Medulla oblongata (tissue), 1 donor: ENCODE measurements at regions not wholly inside any gene's neighbourhood (a gene's known extent, or its start where the extent isn't known, plus 50 kb on each side); places are given as distances from the start of the nearest gene placed in this dataset.
"Not testable (repeated sequence)": the region's sequence is repeated elsewhere in the genome, so short reads cannot be mapped to it uniquely, and the experiment has no call there.

Experiments
- DNase-seq: peaks from one replicate; pipeline ENCODE4 v3.0.0-alpha.2; 2015; ENCODE audit errors: extremely low spot score

GRCh38 chr10:28135258-28135657, 136.4 kb upstream of the ODAD2 start:
- DNase-seq: no peak

DNA sequence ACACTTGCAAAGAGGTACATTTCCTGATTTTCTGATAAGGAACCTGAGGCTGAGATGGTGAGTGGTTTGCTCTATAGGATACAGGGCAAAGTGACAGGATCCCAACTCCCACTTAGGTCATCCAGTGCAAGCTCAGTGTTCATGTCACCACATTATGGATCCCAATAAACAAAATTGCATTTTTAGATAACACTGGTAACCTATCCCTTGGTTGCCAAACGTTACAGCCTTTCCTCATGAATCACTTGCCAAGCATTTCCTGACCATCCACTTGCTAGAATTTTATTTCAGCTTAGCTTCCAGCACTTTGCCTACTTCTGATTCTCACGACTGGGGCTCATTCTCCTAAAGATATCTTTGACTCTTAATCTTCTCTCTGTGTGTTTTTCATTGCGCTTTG, 131.4 kb upstream of the ODAD2 start:
- no peak for DNase-seq

- no peak for DNase-seq
Observed at GRCh38 chr10:28127881-28128280, 129.0 kb upstream of the ODAD2 start.

GRCh38 chr10:28125701-28126100, 126.8 kb upstream of the ODAD2 start:
- DNase-seq: no peak

GRCh38 chr10:28120795-28121194, 121.9 kb upstream of the ODAD2 start:
- no peak for DNase-seq

DNA sequence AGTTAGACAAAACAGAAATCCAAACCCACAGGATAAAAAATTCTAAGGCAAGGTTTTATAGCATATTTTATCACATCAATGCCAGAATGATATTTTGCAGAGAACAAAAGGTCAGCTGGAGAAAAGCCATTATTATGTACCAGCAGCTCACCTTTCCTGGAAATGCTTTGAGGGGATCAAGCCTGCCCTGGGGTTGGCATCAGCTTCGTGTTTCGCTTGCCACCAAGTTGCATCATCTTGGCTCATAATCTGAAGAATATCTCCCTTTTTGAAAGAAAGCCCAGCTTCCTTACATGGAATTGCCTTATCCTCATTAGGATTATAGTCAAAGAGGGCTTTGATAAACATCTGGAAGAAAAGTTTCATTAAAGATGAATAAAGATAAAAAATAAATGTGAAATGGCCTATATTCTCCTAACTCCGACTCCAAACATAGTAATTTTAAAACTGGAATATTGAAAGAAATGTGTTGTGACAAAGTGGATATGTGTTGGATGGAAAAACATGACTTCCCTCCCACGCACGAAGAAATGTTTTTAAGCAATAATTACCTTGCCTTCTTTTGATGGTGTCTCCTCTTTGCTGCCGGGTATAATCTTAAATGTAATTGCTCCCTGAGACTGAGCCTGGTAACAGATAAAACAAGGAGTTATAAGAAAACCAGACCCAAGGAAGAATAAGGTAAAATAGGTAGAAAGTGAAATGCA, 121.3 kb upstream of the ODAD2 start:
- DNase-seq: no peak

DNA sequence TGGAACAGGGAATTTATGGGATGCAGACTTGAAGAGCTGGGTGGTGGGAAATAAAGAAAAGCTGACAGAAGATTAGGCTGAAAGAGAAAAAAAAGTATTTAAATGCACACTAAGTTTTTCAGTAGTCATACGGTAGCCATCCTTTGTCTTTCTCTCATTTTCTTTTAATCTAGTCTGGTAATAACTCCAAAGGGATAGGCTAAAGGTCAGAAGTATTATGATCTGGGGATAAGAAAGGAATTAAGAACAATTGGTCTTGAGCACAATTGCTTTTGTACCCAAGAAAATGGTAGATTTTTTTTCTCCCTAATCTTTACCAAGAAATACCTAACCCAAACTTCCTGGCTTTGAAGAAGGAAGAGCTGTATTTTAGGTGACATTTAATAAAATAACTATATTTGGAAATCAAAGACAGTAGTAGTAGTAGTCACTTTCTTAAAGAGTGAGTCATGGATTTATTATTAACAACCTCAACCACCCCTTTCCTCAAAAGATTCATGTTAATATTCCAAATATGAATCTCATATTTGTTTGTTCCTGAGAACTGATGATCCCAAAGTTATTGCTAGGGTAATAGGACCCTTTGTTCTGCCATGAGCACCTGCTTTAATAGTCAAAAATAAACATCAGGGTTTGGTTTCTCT, 120.2 kb upstream of the ODAD2 start:
- no peak for DNase-seq

DNA sequence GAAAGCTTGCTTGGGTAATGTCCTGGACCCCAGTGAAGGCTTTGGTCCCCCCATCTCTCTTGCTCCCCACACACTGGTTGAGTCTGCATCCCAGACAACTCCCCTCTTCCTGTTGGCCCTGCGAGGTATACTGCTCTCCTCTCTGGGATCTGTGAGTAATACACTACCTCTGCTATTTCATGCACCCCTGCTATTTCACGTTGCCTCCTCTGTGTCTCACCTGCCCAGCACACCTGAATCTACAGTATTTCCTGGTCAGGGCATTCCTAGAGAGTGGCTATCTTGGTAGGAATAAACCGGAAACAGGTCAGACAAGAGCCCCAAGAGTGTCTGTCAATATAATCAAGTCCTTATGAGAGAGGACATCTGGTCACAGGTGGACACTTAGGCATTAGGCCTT, 114.3 kb upstream of the ODAD2 start:
- DNase-seq: no peak

DNA sequence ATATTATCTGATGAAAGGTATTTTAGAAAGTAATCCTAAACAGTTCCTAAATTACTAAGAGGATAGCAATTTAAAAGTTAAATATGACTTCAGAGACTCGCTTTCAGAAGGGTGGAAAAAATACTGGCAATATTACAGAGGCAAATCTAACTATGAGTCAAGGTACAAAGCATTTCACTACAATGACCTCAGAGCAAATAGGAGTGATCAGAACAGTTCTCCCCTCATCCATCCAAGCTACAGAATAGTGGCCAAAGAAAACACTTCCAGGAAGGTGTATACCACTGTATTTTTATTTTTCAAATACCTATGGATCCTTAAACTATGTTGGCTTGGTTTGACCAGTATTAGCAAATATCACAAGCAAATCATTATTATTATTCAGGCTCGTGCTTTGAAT, 112.8 kb upstream of the ODAD2 start:
- no peak for DNase-seq

DNA sequence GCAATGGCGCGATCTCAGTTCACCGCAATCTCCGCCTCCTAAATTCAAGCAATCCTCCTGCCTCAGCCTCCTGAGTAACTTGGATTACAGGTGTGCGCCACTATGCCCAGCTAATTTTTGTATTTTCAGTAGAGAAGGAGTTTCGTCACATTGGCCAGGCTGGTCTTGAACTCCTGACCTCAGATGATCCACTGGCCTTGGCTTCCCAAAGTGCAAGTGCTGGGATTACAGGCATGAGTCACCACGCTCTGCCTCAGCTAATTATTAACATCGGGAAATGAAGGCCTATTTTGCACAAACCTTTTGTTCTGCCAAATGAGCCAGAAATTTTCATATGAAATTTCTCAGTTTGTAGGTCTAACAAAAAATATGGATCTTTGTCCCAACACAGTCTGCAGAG, 106.7 kb upstream of the ODAD2 start:
- DNase-seq: no peak

- DNase-seq: no peak
Observed at GRCh38 chr10:28097633-28098032, 98.8 kb upstream of the ODAD2 start.

- no peak for DNase-seq
Observed at GRCh38 chr10:28095791-28096378, 97.0 kb upstream of the ODAD2 start.

DNA sequence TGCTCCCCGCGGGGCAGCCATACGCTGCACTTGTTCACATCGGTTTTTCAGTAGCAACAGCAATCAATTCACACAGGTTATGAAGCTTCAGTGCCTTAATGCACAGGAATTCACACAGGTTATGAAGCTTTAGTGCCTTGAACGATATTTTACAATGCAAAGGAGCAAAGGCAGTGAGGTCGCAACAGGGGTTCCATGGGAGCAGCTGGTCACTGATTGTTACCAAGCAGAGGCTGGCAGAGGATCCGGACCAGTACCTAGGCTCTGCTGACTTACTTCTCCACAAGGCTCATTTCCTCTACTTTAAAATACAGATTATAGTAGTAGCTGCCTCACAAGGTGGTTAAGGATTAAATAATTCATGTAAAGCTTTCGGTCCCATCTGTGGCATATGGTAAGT, 95.2 kb upstream of the ODAD2 start:
- DNase-seq: no peak

DNA sequence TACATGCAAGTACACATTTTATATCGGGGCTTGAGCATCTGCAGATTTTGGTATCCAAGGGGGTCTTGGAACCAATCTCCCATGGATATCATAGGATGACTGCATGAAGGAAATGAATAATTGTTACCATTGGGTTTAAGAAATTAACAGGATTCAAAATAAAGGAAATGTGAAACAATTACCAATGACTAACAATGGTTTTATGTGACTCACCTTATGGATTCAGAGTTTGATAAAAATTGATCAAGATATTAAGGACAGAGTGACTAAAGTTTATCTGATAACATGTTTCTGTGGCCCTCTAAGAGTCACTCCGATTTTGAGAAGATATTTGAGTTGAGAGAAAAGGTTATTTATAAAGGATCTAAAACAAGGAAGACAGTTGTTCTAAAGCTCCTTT, 93.0 kb upstream of the ODAD2 start:
- DNase-seq: no peak

DNA sequence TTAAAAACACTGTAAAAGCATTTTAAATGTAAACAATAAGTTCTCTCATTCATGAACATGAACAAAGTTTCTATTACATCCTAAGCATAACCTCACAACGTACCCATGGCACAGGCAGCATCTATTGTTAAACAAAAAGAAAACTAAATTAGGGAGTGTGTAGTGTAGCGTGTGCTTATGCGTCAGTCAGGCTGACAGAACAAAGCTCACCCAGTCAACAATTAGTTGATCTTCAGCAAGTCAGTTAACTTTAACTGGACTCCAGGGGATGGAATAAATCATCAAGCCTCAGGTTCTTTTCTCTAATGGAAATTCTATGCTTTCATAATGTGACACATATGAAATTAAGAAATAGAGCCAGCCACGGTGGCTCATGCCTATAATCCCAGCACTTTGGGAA, 91.6 kb upstream of the ODAD2 start:
- no peak for DNase-seq

DNA sequence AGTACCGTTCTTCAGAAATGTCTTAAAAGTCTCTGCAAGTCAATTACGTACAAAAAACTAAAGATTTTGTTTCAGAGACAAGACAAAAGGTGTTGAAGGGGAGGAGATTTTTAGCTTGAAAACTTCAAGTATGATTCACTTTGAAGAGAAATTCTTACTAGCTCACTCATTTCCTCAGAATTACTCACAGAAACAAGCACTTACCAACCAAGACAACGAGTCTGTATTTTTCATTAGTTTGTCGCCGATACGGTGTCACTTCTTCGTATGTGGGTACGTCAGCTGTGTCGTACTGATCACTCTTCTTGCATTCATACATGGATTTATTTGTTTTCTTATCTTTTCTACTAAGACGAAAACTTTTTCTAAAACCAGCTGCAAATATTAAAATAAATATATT, 90.6 kb upstream of the ODAD2 start:
- no peak for DNase-seq

DNA sequence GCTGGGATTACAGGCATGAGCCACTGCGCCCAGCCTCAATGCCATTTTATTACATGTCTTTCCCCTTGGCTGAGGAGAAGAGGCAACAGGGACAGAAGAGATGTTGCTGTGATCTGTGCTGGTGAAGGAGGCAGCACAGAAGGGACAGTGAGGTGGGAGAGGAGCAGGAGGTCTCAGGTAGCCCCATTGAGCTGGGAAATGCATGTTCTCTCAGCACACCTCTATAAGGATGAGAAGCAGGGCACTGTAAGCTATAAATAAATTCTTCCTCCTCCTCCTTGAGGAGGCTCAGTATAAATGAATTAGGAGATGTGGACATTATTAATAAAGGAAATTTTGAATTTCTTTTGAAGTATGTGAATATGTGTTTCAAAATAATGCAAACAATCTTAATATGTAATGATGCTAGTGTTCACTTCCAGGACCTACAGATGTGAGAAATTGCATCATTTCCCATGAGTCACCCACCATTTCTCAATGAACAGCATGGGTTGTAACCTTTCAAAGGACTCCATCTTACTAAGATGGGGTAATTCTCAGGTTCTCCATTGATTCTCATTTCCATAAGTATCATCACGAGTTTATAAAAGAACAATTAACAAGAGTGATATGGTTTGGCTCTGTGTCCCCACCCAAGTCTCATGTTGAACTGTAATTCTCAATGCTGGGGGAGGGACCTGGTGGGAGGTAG, 88.9 kb upstream of the ODAD2 start:
- no peak for DNase-seq

GRCh38 chr10:28085760-28086159, 86.9 kb upstream of the ODAD2 start:
- not testable (repeated sequence) for DNase-seq

DNA sequence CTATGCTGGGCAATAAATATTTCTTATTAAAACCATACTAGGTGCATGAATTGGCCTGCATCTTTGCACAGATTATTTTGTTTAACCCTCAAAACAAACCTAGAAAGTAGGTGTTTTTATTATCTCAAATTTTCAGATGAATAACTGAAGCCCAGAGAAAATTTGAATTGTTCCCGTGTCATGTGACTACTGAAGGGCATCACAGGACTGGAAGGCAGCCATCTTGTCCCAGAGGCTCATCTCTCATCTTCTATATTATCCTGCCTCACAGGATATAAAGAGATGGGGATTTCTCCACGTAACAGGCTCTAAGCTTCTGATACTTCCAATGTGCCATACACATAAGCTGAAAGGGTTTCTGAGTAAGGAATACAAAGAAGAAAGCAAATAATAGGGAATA, 84.0 kb upstream of the ODAD2 start:
- DNase-seq: no peak

DNA sequence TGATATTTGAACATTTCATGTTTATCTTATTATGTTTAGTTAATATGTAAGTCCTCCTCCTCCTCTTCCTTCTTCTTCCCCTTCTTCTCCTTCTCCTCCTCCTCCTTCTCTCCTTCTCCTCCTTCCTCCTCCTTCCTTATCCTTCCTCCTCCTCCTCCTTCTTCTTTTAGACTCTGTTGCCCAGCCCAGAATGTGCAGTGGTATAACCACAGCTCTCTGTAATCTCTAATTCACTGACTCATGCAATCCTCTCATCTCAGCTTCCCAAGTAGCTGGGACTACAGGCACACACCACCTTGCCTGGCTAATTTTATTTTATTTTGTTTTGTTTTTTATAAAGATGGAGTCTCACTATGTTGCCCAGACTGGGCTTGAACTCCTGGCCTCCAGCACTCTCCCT, 83.4 kb upstream of the ODAD2 start:
- no peak for DNase-seq

- no peak for DNase-seq
Observed at GRCh38 chr10:28077889-28078288, 79.0 kb upstream of the ODAD2 start.

- DNase-seq: no peak
Observed at GRCh38 chr10:28075424-28075823, 76.5 kb upstream of the ODAD2 start.

GRCh38 chr10:28072573-28072972, 73.7 kb upstream of the ODAD2 start:
- no peak for DNase-seq
